Middle frontal gyrus (tissue), 1 donor: ENCODE measurements at regions not wholly inside any gene's neighbourhood (a gene's known extent, or its start where the extent isn't known, plus 50 kb on each side); places are given as distances from the start of the nearest gene placed in this dataset.
"Not testable (repeated sequence)": the region's sequence is repeated elsewhere in the genome, so short reads cannot be mapped to it uniquely, and the experiment has no call there.

ENCODE experiments used
- DNase-seq: peaks from one replicate; pipeline ENCODE4 v3.0.0-alpha.2; 2015; ENCODE audit warnings: low spot score; ENCODE audit errors: extremely low spot score

GRCh38 chr13:59398661-59399060 lies 765.1 kb downstream of the DIAPH3 start:
- no peak for DNase-seq

GRCh38 chr13:59399513-59399912 lies 764.2 kb downstream of the DIAPH3 start:
- DNase-seq: no peak

GRCh38 chr13:59404331-59404730 lies 759.4 kb downstream of the DIAPH3 start:
- DNase-seq: no peak

GRCh38 chr13:59407251-59407650 lies 756.5 kb downstream of the DIAPH3 start:
- not testable (repeated sequence) for DNase-seq

- DNase-seq: no peak
Measured at GRCh38 chr13:59408738-59409137, 755.0 kb downstream of the DIAPH3 start.

GRCh38 chr13:59409211-59409610 lies 754.5 kb downstream of the DIAPH3 start:
- DNase-seq: no peak

GRCh38 chr13:59409634-59410200 lies 754.0 kb downstream of the DIAPH3 start:
- DNase-seq: no peak

- DNase-seq: no peak
Measured at GRCh38 chr13:59413126-59413525, 750.6 kb downstream of the DIAPH3 start.

GRCh38 chr13:59414006-59414405 lies 749.7 kb downstream of the DIAPH3 start:
- no peak for DNase-seq

- DNase-seq: no peak
Measured at GRCh38 chr13:59415498-59415897, 748.2 kb downstream of the DIAPH3 start.

GRCh38 chr13:59416561-59416960 lies 747.2 kb downstream of the DIAPH3 start:
- no peak for DNase-seq

- no peak for DNase-seq
Measured at GRCh38 chr13:59422646-59423045, 741.1 kb downstream of the DIAPH3 start.

GRCh38 chr13:59423708-59424340 lies 739.9 kb downstream of the DIAPH3 start:
- no peak for DNase-seq

- DNase-seq: no peak
Measured at GRCh38 chr13:59424661-59425060, 739.1 kb downstream of the DIAPH3 start.

GRCh38 chr13:59425211-59425741 lies 738.5 kb downstream of the DIAPH3 start:
- no peak for DNase-seq

GRCh38 chr13:59435024-59435423 lies 728.7 kb downstream of the DIAPH3 start:
- no peak for DNase-seq

GRCh38 chr13:59437544-59438301 lies 726.0 kb downstream of the DIAPH3 start:
- no peak for DNase-seq

- no peak for DNase-seq
Measured at GRCh38 chr13:59439776-59440428, 723.8 kb downstream of the DIAPH3 start.

GRCh38 chr13:59441068-59441467 lies 722.7 kb downstream of the DIAPH3 start:
- DNase-seq: not testable (repeated sequence)

- no peak for DNase-seq
Measured at GRCh38 chr13:59441596-59442280, 722.0 kb downstream of the DIAPH3 start.

- no peak for DNase-seq
Measured at GRCh38 chr13:59442461-59442860, 721.3 kb downstream of the DIAPH3 start.
